Superior temporal gyrus (tissue), 1 donor: ENCODE measurements at regions not wholly inside any gene's neighbourhood (a gene's known extent, or its start where the extent isn't known, plus 50 kb on each side); places are given as distances from the start of the nearest gene placed in this dataset.

Experiments used
- DNase-seq: peaks from one replicate; pipeline ENCODE4 v3.0.0-alpha.2; 2016; ENCODE audit errors: extremely low spot score

GRCh38 chr14:101206556-101206955 is 303.0 kb upstream of the RTL1 start:
- DNase-seq: no peak

GRCh38 chr14:101207041-101207440 is 303.5 kb upstream of the RTL1 start:
- no peak for DNase-seq

GRCh38 chr14:101207897-101208296 is 304.4 kb upstream of the RTL1 start:
- no peak for DNase-seq

- no peak for DNase-seq
Measured at GRCh38 chr14:101209594-101209993, 306.1 kb upstream of the RTL1 start.

GRCh38 chr14:101215266-101215665 is 311.7 kb upstream of the RTL1 start:
- no peak for DNase-seq

GRCh38 chr14:101215927-101216326 is 312.4 kb upstream of the RTL1 start:
- no peak for DNase-seq

- DNase-seq: no peak
Measured at GRCh38 chr14:101216366-101217079, 313.0 kb upstream of the RTL1 start.

GRCh38 chr14:101217080-101217463 is 313.6 kb upstream of the RTL1 start:
- no peak for DNase-seq

GRCh38 chr14:101217616-101218371 is 314.3 kb upstream of the RTL1 start:
- DNase-seq: no peak

- DNase-seq: no peak
Measured at GRCh38 chr14:101219896-101220703, 316.6 kb upstream of the RTL1 start.

GRCh38 chr14:101220921-101221510 is 317.5 kb upstream of the RTL1 start:
- DNase-seq: no peak

- DNase-seq: no peak
Measured at GRCh38 chr14:101221549-101222160, 318.1 kb upstream of the RTL1 start.

GRCh38 chr14:101222362-101223070 is 319.0 kb upstream of the RTL1 start:
- DNase-seq: no peak

- DNase-seq: no peak
Measured at GRCh38 chr14:101223127-101223526, 319.6 kb upstream of the RTL1 start.

GRCh38 chr14:101223561-101224162 is 320.1 kb upstream of the RTL1 start:
- no peak for DNase-seq

- DNase-seq: no peak
Measured at GRCh38 chr14:101224356-101225156, 321.0 kb upstream of the RTL1 start.

- DNase-seq: no peak
Measured at GRCh38 chr14:101225157-101226152, 321.9 kb upstream of the RTL1 start.

- DNase-seq: no peak
Measured at GRCh38 chr14:101226265-101226602, 322.7 kb upstream of the RTL1 start.
